KMS-11 (cell line): ENCODE measurements at regions not wholly inside any gene's neighbourhood (a gene's known extent, or its start where the extent isn't known, plus 50 kb on each side); places are given as distances from the start of the nearest gene placed in this dataset.

ENCODE experiments used
- H2AFZ ChIP-seq: fragments of 200-600 bp; sonication (generic); 2 replicates; pipeline ENCODE4 v1.6.1; 2016; ENCODE audit warnings: antibody characterized with exemption, mixed run types, low read depth
- H3K27ac ChIP-seq: fragments of 200-600 bp; sonication (generic); 2 replicates; pipeline ENCODE4 v1.6.1; 2016; ENCODE audit warnings: mild to moderate bottlenecking, mixed run types
- H3K27me3 ChIP-seq: fragments of 200-600 bp; sonication (generic); 2 replicates; pipeline ENCODE4 v1.6.1; 2017; ENCODE audit warnings: mild to moderate bottlenecking, low read depth, mixed run types, moderate library complexity; ENCODE audit not compliant: insufficient read depth
- H3K36me3 ChIP-seq: fragments of 200-600 bp; sonication (generic); 2 replicates; pipeline ENCODE4 v1.6.1; 2017; ENCODE audit warnings: mild to moderate bottlenecking, mixed run types; ENCODE audit not compliant: insufficient read depth
- H3K4me1 ChIP-seq: fragments of 200-600 bp; sonication (generic); 2 replicates; pipeline ENCODE4 v1.6.1; 2016; ENCODE audit warnings: mild to moderate bottlenecking, low read depth, mixed run types; ENCODE audit not compliant: poor library complexity, severe bottlenecking
- H3K4me2 ChIP-seq: fragments of 200-600 bp; sonication (generic); 2 replicates; pipeline ENCODE4 v1.7.0; 2016; ENCODE audit warnings: mild to moderate bottlenecking, mixed run types
- H3K4me3 ChIP-seq: fragments of 200-600 bp; sonication (generic); IDR thresholded peaks from 2 replicates; pipeline ENCODE4 v1.6.1; 2017; ENCODE audit warnings: low read depth, low read length, mixed read lengths; ENCODE audit not compliant: insufficient read depth
- H3K79me2 ChIP-seq: fragments of 200-600 bp; sonication (generic); 2 replicates; pipeline ENCODE4 v1.6.1; 2016; ENCODE audit warnings: low read depth, mixed run types; ENCODE audit not compliant: insufficient read depth
- H3K9ac ChIP-seq: fragments of 200-600 bp; sonication (generic); 2 replicates; pipeline ENCODE4 v1.6.1; 2016; ENCODE audit warnings: mild to moderate bottlenecking, mixed run types
- H4K20me1 ChIP-seq: fragments of 200-600 bp; sonication (generic); 2 replicates; pipeline ENCODE4 v1.6.1; 2016; ENCODE audit warnings: mild to moderate bottlenecking, mixed run types; ENCODE audit not compliant: insufficient read depth
- CTCF ChIP-seq: fragments of 200-600 bp; sonication (generic); conservative IDR thresholded peaks from 2 replicates; pipeline ENCODE4 v1.6.1; 2017; ENCODE audit warnings: low read depth, mild to moderate bottlenecking, antibody characterized with exemption, low read length, moderate library complexity, mixed read lengths

DNA sequence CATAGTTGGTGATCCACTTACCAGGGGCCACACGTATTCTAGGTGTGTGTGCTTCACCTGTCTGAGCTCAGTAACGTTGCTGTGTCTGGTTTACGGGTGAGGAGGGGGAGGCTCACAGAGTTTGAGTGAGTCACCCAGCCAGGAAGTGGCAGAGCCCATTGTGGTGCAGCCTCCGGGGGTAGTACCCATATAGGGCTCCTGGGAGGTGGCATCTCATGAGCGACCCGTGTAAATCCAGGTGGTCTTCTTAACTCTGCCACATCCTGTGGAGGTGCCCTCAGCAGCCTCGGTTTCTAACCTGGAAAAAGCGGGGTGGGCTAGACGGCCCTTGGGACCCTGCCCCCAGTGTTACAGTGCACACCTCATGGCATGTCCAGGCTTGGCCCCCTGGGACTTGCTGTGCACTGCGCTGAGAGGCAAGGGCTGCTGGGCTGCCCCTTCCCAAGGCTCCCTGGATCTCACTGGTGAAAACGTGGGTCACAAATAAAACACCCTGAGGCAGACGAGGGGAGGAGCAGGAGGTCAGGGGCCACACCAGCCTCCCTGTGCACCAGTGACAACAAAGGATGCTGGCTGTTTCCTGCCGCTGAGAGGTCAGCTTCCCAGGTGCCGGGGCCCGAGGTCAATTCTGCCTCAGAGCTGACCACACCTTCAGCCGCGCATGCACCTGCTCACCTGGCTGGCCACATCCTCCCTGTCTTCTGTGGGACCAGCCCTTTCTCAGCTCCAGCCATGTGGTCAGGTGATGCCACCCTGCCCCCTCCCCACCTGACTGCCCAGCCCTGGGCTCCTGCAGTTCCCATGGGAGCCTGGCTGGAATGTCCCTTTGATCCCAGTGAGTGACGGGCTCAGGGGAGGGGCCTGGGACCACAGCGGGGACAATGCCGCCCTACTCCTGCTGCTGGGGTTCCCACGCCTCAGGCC is 305.1 kb downstream of the CTTN start:
- H3K36me3 ChIP-seq = no peaks in the 10 kb centered on the region
- no peaks in the 10 kb centered on the region for H3K27me3 ChIP-seq
- H3K4me1 ChIP-seq = no peaks in the 10 kb centered on the region
- H3K79me2 ChIP-seq = no peaks in the 10 kb centered on the region
- no peak overlapping the region for H3K4me3 ChIP-seq
- no peak overlapping the region for H3K27ac ChIP-seq
- no peaks in the 10 kb centered on the region for H4K20me1 ChIP-seq
- TF ChIP-seq CTCF = no peak
- H3K4me2 ChIP-seq = no peak overlapping the region
- H2AFZ ChIP-seq = no peak overlapping the region
- no peak overlapping the region for H3K9ac ChIP-seq

GRCh38 chr11:70705097-70705496 is 306.8 kb downstream of the CTTN start:
- no peak overlapping the region for H2AFZ ChIP-seq

GRCh38 chr11:70705930-70706329 is 307.6 kb downstream of the CTTN start:
- Histone ChIP-seq H3K27me3 (no peaks in the 10 kb centered on the region), H3K36me3 (no peaks in the 10 kb centered on the region), H3K4me3 (no peak overlapping the region), H3K4me2 (no peak overlapping the region), H3K27ac (no peak overlapping the region), H2AFZ (no peak overlapping the region), H3K4me1 (no peaks in the 10 kb centered on the region), H4K20me1 (no peaks in the 10 kb centered on the region), H3K9ac (no peak overlapping the region), H3K79me2 (no peaks in the 10 kb centered on the region)
- TF ChIP-seq CTCF = no peak

More at GRCh38 chr11:70705097-70705496, 306.8 kb downstream of the CTTN start:
- H3K36me3 ChIP-seq = no peaks in the 10 kb centered on the region
- H3K27me3 ChIP-seq = no peaks in the 10 kb centered on the region
- H3K4me1 ChIP-seq = no peaks in the 10 kb centered on the region
- no peaks in the 10 kb centered on the region for H3K79me2 ChIP-seq
- H3K9ac ChIP-seq = no peak overlapping the region
- H4K20me1 ChIP-seq = no peaks in the 10 kb centered on the region
- H3K27ac ChIP-seq = no peak overlapping the region
- no peak overlapping the region for H3K4me2 ChIP-seq
- no peak for TF ChIP-seq CTCF
- no peak overlapping the region for H3K4me3 ChIP-seq

- Histone ChIP-seq H3K4me1 (no peaks in the 10 kb centered on the region), H3K4me2 (no peak overlapping the region), H3K27ac (no peak overlapping the region), H3K36me3 (no peaks in the 10 kb centered on the region), H3K9ac (no peak overlapping the region), H2AFZ (no peak overlapping the region), H3K79me2 (no peaks in the 10 kb centered on the region), H3K4me3 (no peak overlapping the region), H4K20me1 (no peaks in the 10 kb centered on the region), H3K27me3 (no peaks in the 10 kb centered on the region)
- no peak for TF ChIP-seq CTCF
Measured at GRCh38 chr11:70707821-70708220, 309.5 kb downstream of the CTTN start.
